HCT116 (cell line): ENCODE measurements at regions not wholly inside any gene's neighbourhood (a gene's known extent, or its start where the extent isn't known, plus 50 kb on each side); places are given as distances from the start of the nearest gene placed in this dataset.

ENCODE experiments used
- ATAC-seq: fragments of 200-7000 bp; cut with Tn5 transposase; 2 replicates; pipeline ENCODE4 v1.9.1; 2020; ENCODE audit warnings: mild to moderate bottlenecking, moderate library complexity
- BruUV-seq: library from RNA; stranded (reverse); fragments of 400-500 nt; replicated peaks from 2 replicates; lab custom pipeline; 2021; lab: Mats Ljungman, UMichigan
- CTCF ChIA-PET: fragments of 300-600 bp; sonication (Branson Sonifier 250); formaldehyde crosslinking; loops from one replicate; lab custom pipeline; 2021; ENCODE audit warnings: antibody characterized with exemption; lab: Charles Lee
- POLR2A ChIA-PET: fragments of 300-600, 350-600 bp; sonication (Branson Sonifier 250); formaldehyde crosslinking; loops from one replicate; lab custom pipeline; 2021; ENCODE audit warnings: antibody characterized with exemption; lab: Charles Lee
- RAD21 ChIA-PET, 2 experiments: fragments of 300-600 bp; sonication (Branson Sonifier 250); formaldehyde crosslinking; loops; one replicate each; lab custom pipeline; 2023; ENCODE audit warnings: low total read pairs in 2 of 2; ENCODE audit not compliant: uncharacterized antibody in 2 of 2, unreplicated experiment in 2 of 2, low non-redundant PET in 1 of 2; lab: Charles Lee
- DNase-seq: peaks from one replicate; pipeline ENCODE4 v3.0.0-alpha.2; 2010; ENCODE audit warnings: low read depth, low spot score
- H2AFZ ChIP-seq: fragments of 200-600 bp; shearing (Covaris generic), sonication (generic); 2 replicates; pipeline ENCODE4 v1.6.1; 2017; ENCODE audit warnings: low read depth, mixed run types, mixed read lengths, antibody characterized with exemption, low read length; ENCODE audit not compliant: poor library complexity, severe bottlenecking
- H3K27ac ChIP-seq: 2 replicates; pipeline ENCODE4 v1.5.1; 2012; ENCODE audit warnings: low read depth, low read length
- H3K27me3 ChIP-seq: fragments of 200-600 bp; sonication (generic); 2 replicates; pipeline ENCODE4 v1.6.1; 2016; ENCODE audit warnings: mixed run types, low read length, mixed read lengths; ENCODE audit not compliant: insufficient read depth
- H3K36me3 ChIP-seq, 2 experiments: fragments of 200-500 bp in 1 of 2; fragments of 200-600 bp in 1 of 2; sonication (Bioruptor generic) in 1 of 2; sonication (generic) in 1 of 2; 2 replicates each; pipeline versions ENCODE4 v1.5.1 to v1.6.1; 2014 to 2016; ENCODE audit warnings: low read length in 2 of 2, inconsistent platforms in 1 of 2, mixed read lengths in 1 of 2, mixed run types in 1 of 2; ENCODE audit not compliant: insufficient read depth in 2 of 2, control insufficient read depth in 1 of 2
- H3K4me1 ChIP-seq, 2 experiments: fragments of 200-600 bp in 1 of 2; sonication (generic) in 1 of 2; 2 replicates each; pipeline versions ENCODE4 v1.5.1 to v1.6.1; 2012 to 2017; ENCODE audit warnings: low read length in 2 of 2, inconsistent platforms in 1 of 2, mild to moderate bottlenecking in 1 of 2, mixed read lengths in 1 of 2, mixed run types in 1 of 2, moderate library complexity in 1 of 2; ENCODE audit not compliant: insufficient read depth in 2 of 2, control insufficient read depth in 1 of 2
- H3K4me2 ChIP-seq: fragments of 200-600 bp; sonication (generic); 2 replicates; pipeline ENCODE4 v1.6.1; 2017; ENCODE audit warnings: mixed run types, low read length, mixed read lengths
- H3K4me3 ChIP-seq, 2 experiments: fragments of 200-600 bp in 1 of 2; sonication (generic) in 1 of 2; replicated peaks in 1 of 2; 2 replicates each; pipeline ENCODE4 v1.5.1; 2011 to 2016; ENCODE audit warnings: low read length in 2 of 2, control low read depth in 1 of 2, low read depth in 1 of 2, mild to moderate bottlenecking in 1 of 2, mixed read lengths in 1 of 2, mixed run types in 1 of 2
- H3K79me2 ChIP-seq: fragments of 200-600 bp; sonication (generic); 2 replicates; pipeline ENCODE4 v1.6.1; 2017; ENCODE audit warnings: mild to moderate bottlenecking, mixed run types, low read length, moderate library complexity, mixed read lengths; ENCODE audit not compliant: insufficient read depth
- H3K9ac ChIP-seq: fragments of 200-600 bp; sonication (generic); 2 replicates; pipeline ENCODE4 v1.6.1; 2016; ENCODE audit warnings: low read length, mixed read lengths
- H3K9me2 ChIP-seq: fragments of 200-600 bp; sonication (generic), shearing (Covaris generic); 2 replicates; pipeline ENCODE4 v1.6.1; 2017; ENCODE audit warnings: mixed run types, mild to moderate bottlenecking, moderate library complexity; ENCODE audit not compliant: insufficient read depth
- H3K9me3 ChIP-seq, 2 experiments: fragments of 200-500 bp in 1 of 2; fragments of 200-600 bp in 1 of 2; sonication (Bioruptor generic) in 1 of 2; sonication (generic) in 1 of 2; 2 replicates each; pipeline ENCODE4 v1.6.1; 2014 to 2017; ENCODE audit warnings: low read length in 2 of 2, mixed read lengths in 2 of 2, inconsistent platforms in 1 of 2, low read depth in 1 of 2, mild to moderate bottlenecking in 1 of 2, mixed run types in 1 of 2, moderate library complexity in 1 of 2; ENCODE audit not compliant: control insufficient read depth in 1 of 2, insufficient read depth in 1 of 2
- H4K20me1 ChIP-seq: fragments of 200-600 bp; sonication (generic), shearing (Covaris generic); 2 replicates; pipeline ENCODE4 v1.6.1; 2017; ENCODE audit warnings: mixed run types, mild to moderate bottlenecking, moderate library complexity; ENCODE audit not compliant: insufficient read depth
- ATF3 ChIP-seq: IDR thresholded peaks from 2 replicates; pipeline ENCODE4 v1.6.1; 2012
- CEBPB ChIP-seq: IDR thresholded peaks from 2 replicates; pipeline ENCODE4 v1.6.1; 2012; ENCODE audit warnings: low read depth
- ELF1 ChIP-seq: IDR thresholded peaks from 2 replicates; pipeline ENCODE4 v1.6.1; 2012; ENCODE audit warnings: low read depth, borderline replicate concordance
- EZH2 ChIP-seq: fragments of 200-600 bp; sonication (generic); IDR thresholded peaks from 2 replicates; pipeline ENCODE4 v1.6.1; 2017; ENCODE audit warnings: antibody characterized with exemption, mixed run types
- JUND ChIP-seq: IDR thresholded peaks from 2 replicates; pipeline ENCODE4 v1.6.1; 2012
- POLR2A ChIP-seq: IDR thresholded peaks from 2 replicates; pipeline ENCODE4 v1.7.0; 2011; ENCODE audit warnings: borderline replicate concordance; ENCODE audit not compliant: insufficient read depth, insufficient read length; ENCODE audit errors: extremely low read depth
- SIN3A ChIP-seq: IDR thresholded peaks from 2 replicates; pipeline ENCODE4 v1.6.1; 2012; ENCODE audit warnings: low read depth
- SP1 ChIP-seq: IDR thresholded peaks from 2 replicates; pipeline ENCODE4 v1.6.1; 2012; ENCODE audit warnings: low read depth
- SRF ChIP-seq: IDR thresholded peaks from 2 replicates; pipeline ENCODE4 v1.6.1; 2012; ENCODE audit warnings: low read depth
- TCF7L2 ChIP-seq: IDR thresholded peaks from 2 replicates; pipeline ENCODE4 v1.7.0; 2011; ENCODE audit warnings: borderline replicate concordance, inconsistent platforms; ENCODE audit not compliant: insufficient read depth, insufficient read length; ENCODE audit errors: extremely low read depth
- ZFX ChIP-seq: fragments of 450-650 bp; IDR thresholded peaks from 2 replicates; pipeline ENCODE4 v1.6.1; 2017
- ZNF274 ChIP-seq: fragments of 200-500 bp; sonication (Bioruptor generic); IDR thresholded peaks from 2 replicates; pipeline ENCODE4 v1.6.1; 2014; ENCODE audit warnings: mild to moderate bottlenecking, low read depth, low read length, inconsistent platforms
- intact Hi-C: fragments of 100-400 bp; cut with micrococcal nuclease; formaldehyde crosslinking; loops from 2 replicates; pipeline ENCODE4 v1.10.0; 2022
- TF ChIP-seq, protein P1 (sequence below): IDR thresholded peaks from 2 replicates; pipeline ENCODE4 v1.6.1; 2011; ENCODE audit warnings: mild to moderate bottlenecking, low read length, moderate library complexity; ENCODE audit not compliant: insufficient replicate concordance; ENCODE audit errors: extremely low read depth

DNA sequence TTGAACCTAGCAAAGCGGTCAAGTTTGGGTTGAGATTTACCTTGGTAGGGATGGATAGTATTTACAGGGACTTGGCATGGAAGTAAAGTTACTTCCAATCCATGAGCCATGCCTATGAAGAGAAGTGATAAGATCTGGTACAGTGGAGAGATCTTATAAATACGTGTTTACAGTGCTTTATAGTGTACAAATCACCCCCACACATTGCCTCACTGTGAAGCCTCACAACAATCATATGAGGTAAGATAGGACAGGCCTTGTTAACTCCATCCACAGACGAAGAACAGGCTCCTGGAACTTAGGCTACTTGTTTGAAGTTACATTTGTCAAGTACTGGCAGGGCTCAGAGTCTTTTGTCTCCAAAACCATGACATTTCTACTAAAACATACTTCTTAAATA, 159.8 kb downstream of the PLPPR4 start:
- no peaks in the 10 kb centered on the region for H3K9me2 ChIP-seq
- no peak overlapping the region for H3K9ac ChIP-seq
- no peaks in the 10 kb centered on the region for H3K36me3 ChIP-seq
- no peak overlapping the region for H2AFZ ChIP-seq
- CTCF ChIA-PET, result no interaction called here
- intact Hi-C loops, result no loop called here
- ATAC-seq (no peak), DNase-seq (no peak)
- BruUV-seq, result no TSS peak
- TF ChIP-seq, protein P1, sequence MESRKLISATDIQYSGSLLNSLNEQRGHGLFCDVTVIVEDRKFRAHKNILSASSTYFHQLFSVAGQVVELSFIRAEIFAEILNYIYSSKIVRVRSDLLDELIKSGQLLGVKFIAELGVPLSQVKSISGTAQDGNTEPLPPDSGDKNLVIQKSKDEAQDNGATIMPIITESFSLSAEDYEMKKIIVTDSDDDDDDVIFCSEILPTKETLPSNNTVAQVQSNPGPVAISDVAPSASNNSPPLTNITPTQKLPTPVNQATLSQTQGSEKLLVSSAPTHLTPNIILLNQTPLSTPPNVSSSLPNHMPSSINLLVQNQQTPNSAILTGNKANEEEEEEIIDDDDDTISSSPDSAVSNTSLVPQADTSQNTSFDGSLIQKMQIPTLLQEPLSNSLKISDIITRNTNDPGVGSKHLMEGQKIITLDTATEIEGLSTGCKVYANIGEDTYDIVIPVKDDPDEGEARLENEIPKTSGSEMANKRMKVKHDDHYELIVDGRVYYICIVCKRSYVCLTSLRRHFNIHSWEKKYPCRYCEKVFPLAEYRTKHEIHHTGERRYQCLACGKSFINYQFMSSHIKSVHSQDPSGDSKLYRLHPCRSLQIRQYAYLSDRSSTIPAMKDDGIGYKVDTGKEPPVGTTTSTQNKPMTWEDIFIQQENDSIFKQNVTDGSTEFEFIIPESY, result no peak
- TF ChIP-seq CEBPB (no peak), TCF7L2 (no peak), POLR2A (no peak)
- TF ChIP-seq, all 23 proteins: peak for 0
- ChIA-PET POLR2A (no interaction called here), RAD21 (no interaction called here)
- no peaks in the 10 kb centered on the region for H4K20me1 ChIP-seq
- no peak overlapping the region for H3K4me3 ChIP-seq
- no peak overlapping the region for H3K4me2 ChIP-seq
- H3K27ac ChIP-seq, result no peak overlapping the region
- H3K4me1 ChIP-seq, result no peaks in the 10 kb centered on the region
- no peaks in the 10 kb centered on the region for H3K27me3 ChIP-seq
- H3K79me2 ChIP-seq, result no peaks in the 10 kb centered on the region
- H3K9me3 ChIP-seq, result peaks cover 0 to 3% of the 10 kb centered on the region in 2 experiments; a peak in 1 of 4 replicates

- no peak overlapping the region for H3K9ac ChIP-seq
- DNase-seq, result no peak
- ATAC-seq, result no peak
- H3K36me3 ChIP-seq, result no peaks in the 10 kb centered on the region
- no TSS peak for BruUV-seq
- no peak overlapping the region for H3K4me2 ChIP-seq
- H2AFZ ChIP-seq, result no peak overlapping the region
- no peaks in the 10 kb centered on the region for H4K20me1 ChIP-seq
- H3K79me2 ChIP-seq, result no peaks in the 10 kb centered on the region
- no peak overlapping the region for H3K27ac ChIP-seq
- no peaks in the 10 kb centered on the region for H3K27me3 ChIP-seq
- no peaks in the 10 kb centered on the region for H3K9me2 ChIP-seq
- H3K4me3 ChIP-seq, result no peak overlapping the region
- peaks cover 0 to 5% of the 10 kb centered on the region in 2 experiments; a peak in 1 of 4 replicates for H3K9me3 ChIP-seq
- ChIA-PET RAD21 (no interaction called here), POLR2A (no interaction called here), CTCF (no interaction called here)
- no peaks in the 10 kb centered on the region for H3K4me1 ChIP-seq
- intact Hi-C loops, result no loop called here
- no peak for TF ChIP-seq EZH2
- TF ChIP-seq ZFX, result no peak
- no peak for TF ChIP-seq SP1
- no peak for TF ChIP-seq ZNF274
- no peak for TF ChIP-seq ELF1
- no peak for TF ChIP-seq SIN3A
- TF ChIP-seq, protein P1, result no peak
- TF ChIP-seq ATF3, result no peak
- TF ChIP-seq JUND, result no peak
- no peak for TF ChIP-seq SRF
- TF ChIP-seq POLR2A, result no peak
- TF ChIP-seq TCF7L2, result no peak
- TF ChIP-seq, all 23 proteins: peak for 0
These were observed 165.5 kb downstream of the PLPPR4 start for GRCh38 chr1:99429754-99430153.
